ENCODE measurements at regions not wholly inside any gene's neighbourhood (a gene's known extent, or its start where the extent isn't known, plus 50 kb on each side); places are given as distances from the start of the nearest gene placed in this dataset.
"Not testable (repeated sequence)": the region's sequence is repeated elsewhere in the genome, so short reads cannot be mapped to it uniquely, and the experiment has no call there.

GRCh38 chr5:86981898-86982297 is 285.8 kb upstream of the RASA1 start:
- DNase-seq, result no peak

GRCh38 chr5:86983208-86983607 is 284.5 kb upstream of the RASA1 start:
- DNase-seq, result no peak

GRCh38 chr5:86986837-86987236 is 280.8 kb upstream of the RASA1 start:
- DNase-seq, result no peak

GRCh38 chr5:86997516-86997915 is 270.2 kb upstream of the RASA1 start:
- no peak for DNase-seq

- DNase-seq, result no peak
Measured at GRCh38 chr5:86999951-87000350, 267.7 kb upstream of the RASA1 start.

- no peak for DNase-seq
Measured at GRCh38 chr5:87002485-87002884, 265.2 kb upstream of the RASA1 start.

GRCh38 chr5:87004101-87004500 is 263.6 kb upstream of the RASA1 start:
- no peak for DNase-seq

- DNase-seq, result no peak
Measured at GRCh38 chr5:87007737-87008136, 259.9 kb upstream of the RASA1 start.

GRCh38 chr5:87008751-87009560 is 258.7 kb upstream of the RASA1 start:
- no peak for DNase-seq

GRCh38 chr5:87010736-87011135 is 256.9 kb upstream of the RASA1 start:
- no peak for DNase-seq

GRCh38 chr5:87015901-87016300 is 251.8 kb upstream of the RASA1 start:
- DNase-seq, result no peak

- DNase-seq, result no peak
Measured at GRCh38 chr5:87020099-87020934, 247.4 kb upstream of the RASA1 start.

GRCh38 chr5:87022415-87022814 is 245.3 kb upstream of the RASA1 start:
- no peak for DNase-seq

GRCh38 chr5:87027570-87027969 is 240.1 kb upstream of the RASA1 start:
- DNase-seq, result no peak

GRCh38 chr5:87029951-87030350 is 237.7 kb upstream of the RASA1 start:
- no peak for DNase-seq

GRCh38 chr5:87030699-87031098 is 237.0 kb upstream of the RASA1 start:
- no peak for DNase-seq

- no peak for DNase-seq
Measured at GRCh38 chr5:87034557-87034956, 233.1 kb upstream of the RASA1 start.

- no peak for DNase-seq
Measured at GRCh38 chr5:87042554-87042953, 225.1 kb upstream of the RASA1 start.

- DNase-seq, result no peak
Measured at GRCh38 chr5:87048156-87048555, 219.5 kb upstream of the RASA1 start.

- DNase-seq, result not testable (repeated sequence)
Measured at GRCh38 chr5:87049012-87049411, 218.7 kb upstream of the RASA1 start.

GRCh38 chr5:87051502-87052113 is 216.1 kb upstream of the RASA1 start:
- peak; percentile 3 for DNase-seq

GRCh38 chr5:87053146-87053545 is 214.5 kb upstream of the RASA1 start:
- no peak for DNase-seq

GRCh38 chr5:87054821-87055220 is 212.9 kb upstream of the RASA1 start:
- no peak for DNase-seq

- no peak for DNase-seq
Measured at GRCh38 chr5:87061046-87061445, 206.6 kb upstream of the RASA1 start.

All from GF-D8 (cell line).